NCI-H2227 (cell line): ENCODE measurements at regions not wholly inside any gene's neighbourhood (a gene's known extent, or its start where the extent isn't known, plus 50 kb on each side); places are given as distances from the start of the nearest gene placed in this dataset.
"Not testable (repeated sequence)": the region's sequence is repeated elsewhere in the genome, so short reads cannot be mapped to it uniquely, and the experiment has no call there.

Source experiments
- DNase-seq: peaks from one replicate; lab custom pipeline; 2025; ENCODE audit not compliant: unreplicated experiment; lab: John Stamatoyannopoulos, UW

DNA sequence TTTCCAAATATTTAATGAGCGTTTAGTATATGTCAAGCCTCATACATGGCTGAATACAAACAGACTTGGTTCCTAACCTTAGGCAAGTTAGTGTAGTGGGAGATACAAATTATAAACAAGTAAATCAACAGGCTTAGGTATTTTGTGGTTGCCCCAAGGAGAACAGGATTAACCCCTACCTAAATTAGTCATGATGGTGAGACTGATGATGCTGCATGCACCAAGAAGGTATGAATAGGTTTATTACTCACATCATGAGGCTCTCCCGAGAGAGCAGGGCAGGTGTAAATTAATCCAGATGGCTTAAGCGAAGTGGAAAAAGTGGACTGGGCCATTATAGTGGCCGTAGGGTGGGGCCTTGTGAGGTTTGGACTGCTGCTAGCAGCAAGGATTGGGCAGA is 118.1 kb upstream of the GCFC2 start:
- DNase-seq, result no peak

DNA sequence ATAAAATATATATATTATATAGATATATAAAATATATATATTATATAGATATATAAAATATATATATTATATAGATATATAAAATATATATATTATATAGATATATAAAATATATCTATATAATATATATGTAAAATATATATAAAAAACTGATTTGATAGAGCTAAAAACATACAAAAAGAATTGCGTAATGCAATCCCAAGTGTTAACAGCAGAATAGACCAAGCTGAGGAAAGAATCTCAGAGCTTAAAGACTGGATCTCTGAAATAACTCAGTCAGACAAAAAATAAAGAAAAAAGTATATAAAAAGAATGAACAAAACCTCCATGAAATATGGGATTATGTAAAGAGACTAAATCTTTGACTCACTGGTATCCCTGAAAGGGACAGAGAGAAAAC is 112.8 kb upstream of the GCFC2 start:
- not testable (repeated sequence) for DNase-seq

DNA sequence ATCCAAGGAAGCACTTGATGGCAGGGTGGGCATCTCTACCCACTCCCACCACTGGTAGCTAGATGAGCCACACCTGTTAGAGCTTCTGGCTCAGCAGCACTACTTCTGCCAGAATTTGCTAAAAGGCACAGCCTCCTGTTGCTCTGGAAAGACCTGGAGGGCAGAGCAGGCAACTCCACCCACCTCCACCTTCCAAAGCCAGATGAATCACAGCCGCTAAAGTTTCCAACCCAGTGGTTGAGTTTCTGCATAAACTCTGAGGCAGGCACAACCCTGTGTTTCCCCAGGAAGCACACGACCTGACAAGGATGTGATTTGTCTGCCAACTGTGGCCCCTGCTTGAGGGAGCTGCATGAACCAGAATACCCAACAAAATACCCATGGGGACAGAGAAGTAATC is 111.6 kb upstream of the GCFC2 start:
- DNase-seq, result no peak

DNA sequence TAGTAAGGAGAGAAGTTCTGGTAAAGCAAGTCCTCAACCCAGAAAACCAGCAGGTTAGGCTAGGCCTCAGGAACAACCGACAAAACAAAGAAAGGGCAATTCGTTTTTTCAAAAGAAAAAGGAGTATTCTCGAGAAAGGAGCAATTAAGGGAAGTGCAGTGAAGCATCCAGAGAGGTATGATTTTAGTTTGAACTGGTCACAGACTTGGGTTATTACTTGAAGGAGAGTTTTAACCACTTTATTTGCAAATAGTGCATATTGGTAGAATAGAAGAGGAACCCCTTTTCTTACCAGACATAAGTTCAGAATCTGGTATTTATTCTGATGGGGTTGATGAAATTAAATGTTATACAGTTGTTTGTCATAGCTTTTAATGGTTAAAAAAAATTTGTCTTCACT is 110.0 kb upstream of the GCFC2 start:
- no peak for DNase-seq

DNA sequence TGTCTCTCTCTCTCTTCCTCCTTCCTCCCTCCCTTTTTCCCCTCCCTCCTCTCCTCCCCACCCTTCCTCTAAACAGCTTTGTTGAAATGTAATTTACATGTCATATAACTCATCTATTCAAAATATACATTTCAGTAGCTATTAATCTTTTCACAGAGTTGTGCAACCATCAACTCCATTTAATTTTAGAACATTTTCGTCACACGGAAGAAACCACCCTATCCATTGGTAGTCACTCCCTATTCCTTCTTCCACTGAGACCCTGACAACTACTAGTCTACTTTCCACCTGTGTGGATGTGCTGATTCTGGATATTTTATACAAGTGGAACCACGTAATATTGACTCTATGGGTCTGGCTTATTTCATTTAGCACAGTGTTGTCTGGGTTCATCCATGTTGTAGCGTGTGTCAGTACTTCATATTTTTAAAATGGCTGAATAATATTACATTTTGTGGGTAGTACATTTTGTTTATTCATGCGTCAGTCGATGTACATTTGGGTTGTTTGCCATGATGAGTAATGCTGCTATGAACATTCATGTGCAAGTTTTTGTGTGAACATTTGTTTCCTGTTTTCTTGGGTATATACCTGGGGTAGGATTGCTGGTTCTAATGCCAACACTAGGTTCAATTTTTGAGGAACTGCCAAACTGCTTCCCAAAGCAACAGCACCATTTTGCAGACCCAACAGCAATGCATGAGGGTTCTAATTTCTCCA is 100.1 kb upstream of the GCFC2 start:
- DNase-seq, result no peak

DNA sequence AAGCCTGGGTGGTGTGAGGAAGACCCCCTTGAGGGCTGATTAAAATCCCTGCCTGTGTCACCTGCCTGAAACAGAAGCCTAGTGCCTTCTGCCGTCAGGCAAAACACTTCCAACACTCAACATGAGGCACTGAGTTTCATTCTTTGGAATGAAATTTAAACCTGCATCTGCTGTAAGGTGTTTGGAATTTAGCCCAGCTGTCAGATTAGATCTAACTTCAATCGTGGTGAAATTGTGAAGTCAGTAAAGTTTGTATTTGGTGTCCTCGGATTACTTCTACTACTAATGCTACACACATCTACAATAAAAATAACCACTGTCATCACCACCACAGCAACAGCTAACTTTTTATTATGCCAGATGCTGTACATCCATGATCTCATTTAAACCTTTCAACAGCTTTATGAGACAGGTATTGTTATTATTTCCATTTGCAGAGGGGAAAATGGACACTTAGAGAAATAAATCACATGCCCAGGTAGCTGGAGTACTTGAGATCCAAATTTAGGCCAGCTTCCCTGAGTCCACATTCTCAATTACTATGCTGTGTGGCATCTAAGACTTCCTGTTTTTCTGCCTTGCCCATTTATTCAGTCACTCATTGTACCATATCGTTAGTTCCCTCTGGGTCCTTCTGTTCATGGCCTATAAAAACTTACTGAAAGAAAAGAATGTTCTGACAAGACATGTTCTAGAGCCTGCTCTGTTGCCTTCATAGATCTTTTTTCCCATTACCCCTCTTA is 98.2 kb upstream of the GCFC2 start:
- no peak for DNase-seq

DNA sequence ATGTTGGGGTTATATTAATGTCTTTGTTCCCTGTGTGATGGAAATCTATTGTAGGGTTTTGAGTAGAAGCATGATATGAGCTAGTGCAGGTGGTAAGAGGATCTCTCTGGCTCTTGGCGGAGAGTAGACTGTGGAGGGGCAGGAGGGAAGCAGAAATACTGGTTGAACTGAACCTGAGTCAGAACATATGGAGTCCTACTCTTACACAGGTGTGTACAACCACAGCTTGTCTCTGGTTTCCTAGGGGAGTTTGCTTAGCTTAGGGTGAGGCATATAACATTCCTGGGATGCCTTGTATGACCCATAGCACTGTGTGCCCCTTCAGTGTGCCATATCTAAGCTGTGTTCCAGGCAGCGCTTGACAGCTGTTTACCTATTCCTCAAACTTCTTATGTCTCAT is 97.3 kb upstream of the GCFC2 start:
- no peak for DNase-seq

DNA sequence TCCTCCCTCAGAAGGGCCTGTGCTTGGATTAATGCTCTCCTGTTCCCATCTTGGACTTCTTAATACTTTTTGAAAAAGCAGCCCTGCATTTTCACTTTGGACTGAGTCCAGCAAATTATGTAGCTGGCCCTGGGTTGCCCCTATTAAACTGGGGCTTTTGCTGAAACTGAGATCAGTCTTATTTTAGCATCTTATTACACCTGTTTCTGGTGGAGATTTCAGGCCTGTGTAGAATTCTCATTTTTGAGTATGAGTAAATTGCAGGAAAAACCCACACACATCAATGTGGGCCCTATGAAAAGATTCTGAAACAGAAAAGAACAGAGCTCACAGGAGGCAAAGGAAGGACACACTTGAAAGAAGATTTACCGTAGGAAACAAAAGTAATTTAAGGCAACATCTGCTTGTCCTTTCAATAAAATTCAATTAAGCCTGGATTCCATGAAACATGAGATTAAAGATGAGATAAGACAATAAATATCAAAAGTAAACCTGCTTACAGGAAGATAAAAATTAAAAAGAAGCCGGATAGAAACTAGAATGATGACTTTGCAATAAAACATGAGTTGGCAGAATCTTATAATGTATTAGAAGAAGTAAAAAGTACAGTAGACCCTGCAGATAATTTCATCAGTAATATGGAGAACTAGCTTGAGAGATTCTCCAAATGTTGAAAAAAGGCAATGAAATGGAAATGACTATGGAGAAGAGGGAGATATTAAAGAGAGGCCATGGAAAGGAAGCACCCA is 90.7 kb upstream of the GCFC2 start:
- DNase-seq, result no peak

DNA sequence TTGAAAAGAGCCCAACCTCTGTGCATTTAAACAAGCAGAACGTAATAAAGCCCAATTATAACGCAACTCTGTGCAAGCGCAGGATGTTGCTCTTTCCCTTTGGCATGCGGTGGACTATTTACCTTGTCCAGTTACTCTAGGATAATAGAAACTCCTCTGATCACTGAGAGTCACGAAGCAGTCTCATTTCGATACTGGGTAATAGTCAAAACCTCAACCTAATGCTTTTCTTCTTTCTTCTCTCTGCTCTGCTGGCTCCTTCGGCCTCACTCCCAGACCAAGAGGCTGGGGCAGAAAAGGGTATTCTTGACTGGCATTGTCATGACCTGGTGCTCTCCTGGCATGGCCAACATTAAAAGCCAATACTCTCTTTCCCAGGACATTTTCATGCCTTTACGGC is 89.7 kb upstream of the GCFC2 start:
- no peak for DNase-seq

DNA sequence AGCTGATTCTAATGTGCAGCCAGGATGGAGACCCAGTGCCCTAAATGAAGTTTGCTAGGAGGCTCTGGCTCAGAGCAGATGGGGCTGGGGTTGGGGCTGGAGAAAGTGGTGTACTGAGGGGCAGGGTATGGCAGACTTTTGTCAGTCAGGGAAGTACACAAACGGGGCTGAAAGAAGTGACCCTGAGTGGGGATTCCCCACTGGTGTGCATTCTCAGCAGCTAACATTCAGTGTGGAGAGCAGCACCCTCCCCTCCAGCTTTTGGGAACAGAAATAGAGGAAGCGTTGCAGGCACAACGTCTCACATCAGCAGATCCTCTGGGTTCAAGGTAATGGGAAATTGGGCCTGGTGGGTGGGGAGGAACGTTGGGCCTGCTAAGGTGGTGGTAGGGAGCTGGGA is 89.1 kb upstream of the GCFC2 start:
- DNase-seq, result no peak

DNA sequence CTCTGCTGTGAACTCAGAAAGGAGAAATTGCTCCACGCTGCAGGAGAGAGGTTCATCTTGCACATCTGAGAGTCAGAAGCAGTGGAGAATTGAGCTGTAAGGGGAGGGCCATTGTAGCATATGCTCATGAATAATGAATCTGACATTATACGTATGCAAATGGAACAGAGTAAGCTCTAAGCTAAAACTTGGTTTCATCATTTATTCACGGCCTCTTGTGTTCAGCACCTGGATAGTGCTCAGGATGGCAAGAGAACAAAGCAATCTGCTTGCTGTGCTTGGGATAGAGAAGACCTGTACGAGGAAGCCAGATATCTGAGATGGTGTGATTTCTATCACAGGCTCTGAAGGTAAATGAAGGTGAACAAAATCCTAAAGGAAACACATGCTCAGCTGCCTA is 87.9 kb upstream of the GCFC2 start:
- DNase-seq, result no peak

DNA sequence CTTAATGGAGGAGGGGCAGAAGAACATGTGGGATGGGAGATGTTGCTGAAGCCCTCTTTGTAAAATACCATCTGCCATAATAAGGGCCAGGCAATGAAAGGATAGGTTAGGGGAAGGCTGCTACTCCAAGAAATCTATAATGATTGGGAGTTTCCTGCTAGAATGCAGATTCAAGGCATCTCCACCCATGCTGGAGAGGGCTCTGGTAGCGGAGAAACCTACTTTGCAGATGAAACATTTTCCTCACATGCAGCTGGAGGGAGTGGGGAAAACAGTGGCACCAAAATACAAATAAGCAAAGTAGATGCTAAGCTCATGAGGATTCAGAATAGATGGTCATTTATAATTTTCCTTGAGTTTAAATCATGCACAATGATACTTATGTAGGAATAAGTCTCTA is 82.3 kb upstream of the GCFC2 start:
- DNase-seq, result no peak

DNA sequence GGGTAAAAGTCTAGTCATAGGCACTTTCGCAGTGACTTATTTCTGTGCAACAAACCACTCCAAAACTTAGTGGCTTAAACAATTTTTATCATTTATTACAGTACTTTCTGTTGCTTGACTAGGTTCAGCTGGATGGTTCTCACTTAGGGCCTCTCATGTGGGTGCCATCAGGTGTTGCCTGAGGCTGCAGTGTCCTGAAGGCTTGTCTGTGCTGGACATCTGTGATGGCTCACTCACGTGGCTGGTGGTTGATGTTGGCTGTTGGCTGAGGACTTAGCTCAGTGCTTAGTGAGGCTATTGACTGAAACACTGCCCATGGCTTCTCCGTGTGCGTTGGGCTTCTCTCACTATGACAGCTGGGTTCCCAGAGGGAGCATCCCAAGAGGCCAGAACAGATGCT is 81.4 kb upstream of the GCFC2 start:
- DNase-seq, result no peak

DNA sequence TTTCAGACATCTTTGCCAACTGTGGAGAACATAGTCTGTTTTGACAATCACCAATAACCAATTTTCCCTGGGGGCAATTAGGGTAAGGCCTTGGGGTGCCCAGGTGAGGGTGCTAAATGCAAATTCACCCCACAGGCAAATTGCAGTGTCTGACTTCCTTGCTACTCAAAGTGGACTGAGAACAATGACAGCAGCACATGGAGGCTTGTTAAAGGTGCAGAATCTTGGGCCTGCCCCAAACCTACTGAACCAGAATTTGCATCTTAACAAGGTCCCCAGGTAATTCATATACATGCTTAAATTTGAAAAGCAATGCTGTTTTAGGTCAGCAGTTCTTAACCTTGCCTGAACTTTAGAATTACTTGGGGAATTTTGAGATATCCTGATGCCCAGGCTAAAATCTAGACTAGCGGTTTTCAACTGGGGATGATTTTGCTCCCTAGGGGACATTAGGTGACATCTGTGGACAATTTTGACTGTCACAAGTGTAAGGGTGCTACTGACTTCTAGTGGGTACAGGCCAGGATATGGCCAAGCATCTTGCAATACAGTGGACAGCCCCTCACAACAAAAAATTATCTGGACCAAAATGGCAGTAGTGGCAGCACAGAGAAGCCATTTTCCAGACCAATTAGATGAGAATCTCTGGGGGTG is 80.2 kb upstream of the GCFC2 start:
- no peak for DNase-seq

DNA sequence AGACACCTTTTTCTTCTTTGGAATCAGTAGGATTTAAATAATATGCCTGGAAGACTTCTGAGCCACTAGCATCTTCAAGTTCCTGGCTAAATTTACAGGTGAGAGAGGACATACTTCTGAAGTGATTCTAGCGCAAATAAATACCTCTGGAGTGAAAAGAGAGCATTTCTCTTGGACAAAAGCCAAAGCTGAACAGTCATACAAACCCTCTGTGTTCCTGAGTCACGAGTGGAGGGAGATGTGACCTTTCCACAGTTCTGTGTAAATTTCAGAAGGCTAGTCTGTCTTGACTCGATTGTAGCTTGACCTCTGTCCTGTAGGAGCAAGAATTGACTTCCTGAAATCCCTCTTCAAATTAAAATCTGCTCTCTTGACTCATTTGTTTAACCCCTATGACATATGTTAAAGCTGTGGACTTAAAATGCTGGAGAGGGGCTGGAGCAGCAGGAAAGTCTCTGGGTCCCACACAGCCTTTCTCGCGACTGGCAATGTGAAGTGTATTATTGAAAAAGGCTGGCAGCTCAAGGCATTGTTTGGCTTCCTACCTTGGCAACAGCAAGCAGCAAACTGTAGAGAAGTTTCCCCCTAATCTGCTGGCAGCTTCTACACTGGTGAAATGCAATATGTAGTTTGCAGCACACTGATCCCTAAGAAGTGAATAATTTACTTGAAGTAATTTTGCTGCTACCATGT is 79.6 kb upstream of the GCFC2 start:
- no peak for DNase-seq

DNA sequence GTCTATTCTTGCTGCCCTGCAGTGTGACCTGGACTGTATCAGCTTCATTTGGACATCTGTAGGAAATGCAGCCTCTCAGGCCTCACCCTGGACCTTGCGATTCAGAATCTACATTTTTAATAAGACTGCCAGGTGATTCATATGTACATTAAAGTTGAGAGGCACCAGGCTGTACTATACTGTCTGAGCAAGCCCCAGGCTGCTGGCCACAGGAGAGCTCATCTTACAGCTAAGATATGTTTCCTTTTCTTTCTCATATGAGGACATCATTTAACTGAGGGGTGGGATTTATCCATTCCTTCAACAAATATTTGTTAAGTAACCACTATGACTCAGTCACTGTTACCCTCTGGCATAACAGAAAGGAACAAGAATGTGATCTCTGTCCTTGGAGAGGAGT is 78.2 kb upstream of the GCFC2 start:
- no peak for DNase-seq

DNA sequence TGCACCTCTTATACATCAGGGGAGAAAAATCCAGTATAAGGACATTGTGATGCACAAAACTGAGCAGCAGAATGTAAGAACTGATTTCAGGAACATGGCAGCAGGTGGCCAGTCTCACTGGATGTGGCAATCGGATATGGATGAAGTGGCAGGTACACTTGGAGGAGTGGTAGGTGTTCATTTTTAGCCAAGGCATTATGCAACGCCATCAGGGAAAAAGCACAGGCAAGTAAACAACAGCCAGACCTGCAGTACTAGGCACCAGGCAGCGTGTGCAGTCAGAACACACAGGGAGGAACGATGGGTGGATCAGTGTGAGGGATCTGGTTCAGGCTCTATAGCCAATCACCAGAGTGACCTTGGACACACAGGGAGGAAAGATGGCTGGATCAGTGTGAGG is 77.4 kb upstream of the GCFC2 start:
- DNase-seq, result no peak

DNA sequence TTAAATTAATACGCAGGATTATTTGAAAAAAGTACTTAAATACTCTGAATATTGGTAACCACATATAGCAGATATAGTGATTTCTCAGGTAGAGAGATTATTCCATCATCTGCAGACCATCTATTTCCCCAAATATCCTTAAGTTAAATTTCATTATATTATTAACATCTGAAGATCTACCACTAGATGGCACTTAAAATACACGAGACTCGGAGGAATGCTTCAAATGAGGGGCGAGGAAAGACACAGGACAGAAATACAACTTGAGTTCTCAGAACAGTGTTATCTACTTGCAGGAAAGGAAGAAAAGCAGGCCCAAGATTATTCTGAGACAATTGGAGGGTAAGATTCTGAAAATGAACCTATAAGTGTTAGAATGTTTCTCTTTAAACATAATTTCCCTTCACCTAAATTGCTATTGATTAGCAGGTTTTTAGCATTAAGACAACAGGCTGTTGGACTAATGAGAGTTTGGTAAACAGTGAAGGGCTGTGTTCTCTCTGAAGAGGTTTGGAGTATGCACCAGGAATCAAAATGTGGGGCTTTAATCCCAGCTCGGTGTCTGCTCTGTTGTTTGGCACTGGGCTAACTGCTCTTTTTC is 76.9 kb upstream of the GCFC2 start:
- peak; percentile 69 for DNase-seq

DNA sequence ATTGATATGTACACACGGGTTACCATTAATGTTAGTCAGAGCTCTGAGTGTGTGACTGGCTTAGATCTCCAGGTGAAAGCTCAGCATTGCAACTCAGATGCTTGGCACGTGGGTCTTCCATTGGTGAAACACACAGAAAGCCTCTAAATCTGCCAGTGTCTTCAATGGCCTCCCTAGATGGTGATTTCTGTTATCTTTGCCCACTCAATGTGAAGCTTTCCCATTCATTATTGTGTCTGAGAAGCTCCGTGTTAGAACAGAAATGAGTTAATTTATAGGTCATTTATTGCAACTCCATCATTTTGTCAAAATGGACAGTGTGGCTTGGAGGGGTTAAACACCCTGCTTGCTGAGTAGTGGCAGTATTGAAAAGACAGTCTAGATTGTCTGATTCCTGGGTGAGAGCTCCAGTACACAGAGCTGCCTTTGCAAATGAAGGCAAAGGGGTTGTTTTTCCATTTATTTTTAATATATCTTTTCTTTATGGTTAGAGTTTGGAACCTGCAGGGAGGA is 64.7 kb upstream of the GCFC2 start:
- DNase-seq, result no peak

DNA sequence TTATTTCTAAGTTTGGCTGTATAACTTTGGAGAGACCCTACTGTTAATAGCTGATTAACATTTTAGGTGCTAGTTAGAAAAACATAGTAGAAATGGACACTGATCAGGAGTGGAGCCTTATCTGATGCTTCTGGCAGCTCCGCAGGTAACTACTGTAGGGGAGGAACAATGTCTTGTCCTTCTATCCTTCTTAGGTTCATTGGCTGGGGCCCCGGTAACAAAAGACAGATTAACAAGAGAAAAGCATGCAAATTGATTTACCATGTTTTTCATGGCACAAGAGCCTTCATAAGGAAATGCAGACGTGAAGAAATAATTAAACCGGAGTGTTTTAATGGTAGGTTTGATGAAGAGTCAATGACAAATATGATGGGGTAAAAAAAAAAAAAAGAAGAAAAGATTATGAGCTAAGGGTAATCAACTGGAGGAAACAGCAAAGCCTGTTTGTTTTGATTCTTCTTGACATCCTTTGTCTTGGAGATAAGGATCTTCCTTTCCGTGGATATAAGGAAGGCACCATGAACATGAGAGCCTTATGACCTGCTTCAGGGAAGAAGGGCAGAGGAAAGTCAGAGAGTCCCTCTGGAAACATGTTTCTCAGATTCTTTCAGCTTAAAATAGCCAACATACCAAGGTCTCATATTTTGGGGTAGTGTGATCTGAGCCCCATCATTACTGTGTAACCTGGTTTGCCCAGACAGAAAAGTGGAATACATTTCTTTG is 62.4 kb upstream of the GCFC2 start:
- DNase-seq, result no peak
